ENCODE measurements at regions not wholly inside any gene's neighbourhood (a gene's known extent, or its start where the extent isn't known, plus 50 kb on each side); places are given as distances from the start of the nearest gene placed in this dataset.

- no peak for TF ChIP-seq JUND (IDR thresholded peaks at IDR 0.05; ENCODE audit: low read depth)
- DNase-seq (ENCODE audit: low read depth in 1 of 2, low spot score in 1 of 2): no peak
- in situ Hi-C loops (cut with HindIII; ENCODE audit: low pct_unique_long_range_greater_than_20kb, low sequenced_read_pairs): no loop called here
These were observed 800.8 kb upstream of the ID2 start for GRCh38 chr2:7881063-7881462.

- in situ Hi-C loops (cut with HindIII; ENCODE audit: low pct_unique_long_range_greater_than_20kb, low sequenced_read_pairs): no loop called here
- TF ChIP-seq JUND (IDR thresholded peaks at IDR 0.05; ENCODE audit: low read depth): no peak
- no peak for DNase-seq (ENCODE audit: low read depth in 1 of 2, low spot score in 1 of 2)
These were observed 800.4 kb upstream of the ID2 start for GRCh38 chr2:7881466-7881865.

- no peak for TF ChIP-seq JUND (IDR thresholded peaks at IDR 0.05; ENCODE audit: low read depth)
- in situ Hi-C loops (cut with HindIII; ENCODE audit: low pct_unique_long_range_greater_than_20kb, low sequenced_read_pairs): no loop called here
- DNase-seq (ENCODE audit: low read depth in 1 of 2, low spot score in 1 of 2): no peak
These were observed 799.6 kb upstream of the ID2 start for GRCh38 chr2:7882296-7882695.

DNA sequence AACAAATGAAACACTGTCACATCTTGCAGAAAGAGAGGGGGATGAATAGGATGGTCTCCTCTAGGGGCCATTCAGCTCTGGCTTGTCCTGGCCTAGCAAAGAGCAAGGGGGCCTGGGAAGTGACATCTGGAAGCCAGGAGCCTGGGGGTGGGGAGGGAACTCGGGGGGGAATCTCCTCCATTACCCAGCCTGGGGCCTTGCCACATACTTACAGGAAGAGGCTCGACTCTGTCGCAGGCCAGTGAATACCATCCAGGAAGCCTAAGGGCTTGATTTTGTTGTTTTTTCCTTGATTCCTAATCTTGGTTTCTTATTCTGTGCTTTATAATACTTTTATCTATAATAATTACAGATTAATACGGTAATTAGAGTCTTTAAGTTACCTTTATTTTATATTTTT lies 797.5 kb upstream of the ID2 start:
- no peak for DNase-seq (ENCODE audit: low read depth in 1 of 2, low spot score in 1 of 2)
- TF ChIP-seq JUND (IDR thresholded peaks at IDR 0.05; ENCODE audit: low read depth): no peak
- in situ Hi-C loops (cut with HindIII; ENCODE audit: low pct_unique_long_range_greater_than_20kb, low sequenced_read_pairs): no loop called here

GRCh38 chr2:7886666-7887065 lies 795.2 kb upstream of the ID2 start:
- DNase-seq (ENCODE audit: low read depth in 1 of 2, low spot score in 1 of 2): no peak
- in situ Hi-C loops (cut with HindIII; ENCODE audit: low pct_unique_long_range_greater_than_20kb, low sequenced_read_pairs): no loop called here
- TF ChIP-seq JUND (IDR thresholded peaks at IDR 0.05; ENCODE audit: low read depth): no peak

GRCh38 chr2:7887441-7887840 lies 794.4 kb upstream of the ID2 start:
- TF ChIP-seq JUND (IDR thresholded peaks at IDR 0.05; ENCODE audit: low read depth): no peak
- in situ Hi-C loops (cut with HindIII; ENCODE audit: low pct_unique_long_range_greater_than_20kb, low sequenced_read_pairs): no loop called here
- DNase-seq (ENCODE audit: low read depth in 1 of 2, low spot score in 1 of 2): no peak

DNA sequence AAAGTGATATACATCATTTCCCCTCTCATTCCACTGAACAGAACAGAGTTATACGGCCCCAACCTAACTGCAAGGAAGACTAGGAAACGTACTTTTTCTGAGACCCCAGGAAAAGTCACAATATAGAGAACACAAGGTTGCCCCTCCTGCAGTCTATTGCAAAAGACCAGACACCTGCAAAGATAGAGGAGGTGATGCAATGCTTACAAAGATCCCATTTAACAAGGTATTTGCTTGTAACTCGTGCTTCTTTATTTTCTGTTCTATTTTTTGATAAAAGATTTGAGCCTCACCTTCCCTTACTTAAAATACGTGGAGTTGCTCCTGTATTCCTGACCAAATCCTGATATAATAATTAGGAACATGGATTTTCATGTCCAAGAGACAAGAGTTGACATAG lies 793.0 kb upstream of the ID2 start:
- no peak for DNase-seq (ENCODE audit: low read depth in 1 of 2, low spot score in 1 of 2)
- in situ Hi-C loops (cut with HindIII; ENCODE audit: low pct_unique_long_range_greater_than_20kb, low sequenced_read_pairs): no loop called here
- no peak for TF ChIP-seq JUND (IDR thresholded peaks at IDR 0.05; ENCODE audit: low read depth)

DNA sequence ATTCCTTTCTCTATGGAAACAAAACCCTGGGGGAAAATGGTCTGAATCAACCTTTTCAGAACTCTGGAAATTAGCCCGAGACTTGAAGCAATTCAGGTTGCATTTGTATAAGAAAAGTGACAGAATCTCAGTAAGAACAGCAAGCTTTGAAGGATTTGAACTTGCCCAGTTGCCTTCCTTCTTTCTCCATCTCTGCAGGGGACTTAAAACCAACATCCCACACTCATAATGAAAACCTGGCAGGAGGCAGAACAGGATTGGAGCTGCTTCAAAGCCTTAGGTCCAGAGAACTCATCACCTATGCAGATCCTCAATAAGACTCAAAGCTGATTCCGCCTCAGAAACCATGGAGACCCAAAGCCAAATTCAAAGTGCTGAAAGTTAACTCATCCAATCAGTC lies 790.5 kb upstream of the ID2 start:
- in situ Hi-C loops (cut with HindIII; ENCODE audit: low pct_unique_long_range_greater_than_20kb, low sequenced_read_pairs): no loop called here
- TF ChIP-seq JUND (IDR thresholded peaks at IDR 0.05; ENCODE audit: low read depth): no peak
- no peak for DNase-seq (ENCODE audit: low read depth in 1 of 2, low spot score in 1 of 2)

DNA sequence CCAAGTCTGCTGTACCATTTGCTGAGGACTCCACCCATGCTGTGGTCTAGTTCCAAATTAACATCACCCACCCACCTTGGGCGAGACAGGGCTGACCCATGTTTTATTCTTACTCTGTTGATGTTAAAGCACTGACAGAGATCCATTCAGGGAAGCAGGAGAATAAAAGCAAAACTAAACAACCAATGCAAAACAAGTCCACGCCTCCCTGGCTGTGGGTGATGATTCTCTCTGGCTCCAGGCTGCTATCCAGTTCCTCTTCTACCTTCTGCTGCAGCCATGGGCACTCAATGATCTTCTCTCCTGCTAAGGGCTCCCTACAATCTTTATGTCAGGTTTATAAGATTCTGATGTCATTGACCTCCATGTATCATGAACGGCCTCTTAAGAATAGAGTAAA lies 786.6 kb upstream of the ID2 start:
- DNase-seq (ENCODE audit: low read depth in 1 of 2, low spot score in 1 of 2): no peak
- in situ Hi-C loops (cut with HindIII; ENCODE audit: low pct_unique_long_range_greater_than_20kb, low sequenced_read_pairs): no loop called here
- TF ChIP-seq JUND (IDR thresholded peaks at IDR 0.05; ENCODE audit: low read depth): no peak

DNA sequence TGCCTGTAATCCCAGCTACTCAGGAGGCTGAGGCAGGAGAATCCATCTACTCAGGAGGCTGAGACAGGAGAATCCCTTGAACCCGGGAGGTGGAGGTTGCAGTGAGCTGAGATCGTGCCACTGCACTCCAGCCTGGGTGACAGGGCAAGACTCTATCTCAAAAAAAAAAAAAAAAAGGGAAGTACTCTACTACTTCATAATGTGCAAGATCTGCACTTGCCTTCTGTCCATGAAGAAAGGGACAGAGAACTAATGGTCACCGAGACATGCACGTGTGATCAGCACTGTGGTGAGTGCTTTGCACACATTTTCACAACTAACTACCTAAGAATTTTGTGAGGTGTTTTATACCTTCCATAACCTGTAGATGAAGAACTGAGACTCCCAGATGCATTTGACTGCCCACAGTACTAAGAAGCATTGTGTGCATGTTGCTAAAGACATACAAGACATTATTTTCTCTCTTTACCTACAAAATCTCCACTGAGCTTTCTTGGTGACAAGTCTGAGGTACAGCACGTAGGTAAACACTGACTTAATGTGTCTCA lies 784.8 kb upstream of the ID2 start:
- TF ChIP-seq JUND (IDR thresholded peaks at IDR 0.05; ENCODE audit: low read depth): no peak
- in situ Hi-C loops (cut with HindIII; ENCODE audit: low pct_unique_long_range_greater_than_20kb, low sequenced_read_pairs): no loop called here
- no peak for DNase-seq (ENCODE audit: low read depth in 1 of 2, low spot score in 1 of 2)

GRCh38 chr2:7899241-7899640 lies 782.6 kb upstream of the ID2 start:
- DNase-seq (ENCODE audit: low read depth in 1 of 2, low spot score in 1 of 2): no peak
- in situ Hi-C loops (cut with HindIII; ENCODE audit: low pct_unique_long_range_greater_than_20kb, low sequenced_read_pairs): no loop called here
- no peak for TF ChIP-seq JUND (IDR thresholded peaks at IDR 0.05; ENCODE audit: low read depth)

GRCh38 chr2:7899923-7900322 lies 781.9 kb upstream of the ID2 start:
- DNase-seq (ENCODE audit: low read depth in 1 of 2, low spot score in 1 of 2): peak in 1 of 2 experiments; percentile 47
- in situ Hi-C loops (cut with HindIII; ENCODE audit: low pct_unique_long_range_greater_than_20kb, low sequenced_read_pairs): no loop called here
- TF ChIP-seq JUND (IDR thresholded peaks at IDR 0.05; ENCODE audit: low read depth): no peak

- TF ChIP-seq JUND (IDR thresholded peaks at IDR 0.05; ENCODE audit: low read depth): no peak
- no peak for DNase-seq (ENCODE audit: low read depth in 1 of 2, low spot score in 1 of 2)
- in situ Hi-C loops (cut with HindIII; ENCODE audit: low pct_unique_long_range_greater_than_20kb, low sequenced_read_pairs): no loop called here
These were observed 781.3 kb upstream of the ID2 start for GRCh38 chr2:7900593-7900992.

DNA sequence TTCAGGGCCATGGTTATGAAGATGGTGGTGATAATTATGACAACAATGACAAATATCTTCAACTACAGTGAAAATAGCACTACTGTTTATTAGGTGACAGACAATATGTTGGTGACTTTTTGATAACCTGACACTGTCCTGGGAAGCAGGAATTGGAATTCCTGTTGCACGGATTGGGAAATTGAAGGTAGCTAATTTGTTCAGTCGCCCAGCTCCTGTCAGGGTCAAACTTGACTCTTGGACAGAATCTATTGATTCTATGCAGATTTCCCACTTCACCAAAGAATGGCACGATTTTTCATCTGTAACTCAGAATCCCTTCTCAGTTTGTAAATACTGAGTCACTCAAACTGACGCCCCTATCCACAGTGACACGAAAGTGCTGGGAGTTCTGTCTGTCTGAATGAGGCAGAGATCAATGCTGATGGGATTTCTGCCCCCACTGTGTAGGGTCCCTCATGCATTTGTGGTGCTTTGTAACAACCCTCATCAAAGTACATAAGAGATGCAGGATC lies 779.5 kb upstream of the ID2 start:
- no peak for TF ChIP-seq JUND (IDR thresholded peaks at IDR 0.05; ENCODE audit: low read depth)
- in situ Hi-C loops (cut with HindIII; ENCODE audit: low pct_unique_long_range_greater_than_20kb, low sequenced_read_pairs): no loop called here
- no peak for DNase-seq (ENCODE audit: low read depth in 1 of 2, low spot score in 1 of 2)

All from T47D (cell line).